Liver (tissue), 8 donors: ENCODE measurements at regions not wholly inside any gene's neighbourhood (a gene's known extent, or its start where the extent isn't known, plus 50 kb on each side); places are given as distances from the start of the nearest gene placed in this dataset.

Experiments used
- DNase-seq: peaks from one replicate; pipeline ENCODE4 v3.0.0-alpha.2; 2017; ENCODE audit warnings: low spot score
- H3K27ac ChIP-seq, 2 donors: one replicate each; pipeline ENCODE4 v1.7.0; 2013; ENCODE audit warnings: inconsistent platforms in 2 of 2, low read length in 2 of 2, control low read depth in 1 of 2, low read depth in 1 of 2, mild to moderate bottlenecking in 1 of 2
- H3K27me3 ChIP-seq, 4 donors: one replicate each; pipeline versions ENCODE4 v1.6.1 to v1.7.0; 2013; ENCODE audit warnings: low read length in 3 of 4, inconsistent platforms in 1 of 4, mild to moderate bottlenecking in 1 of 4, moderate library complexity in 1 of 4; ENCODE audit not compliant: control insufficient read depth in 4 of 4, insufficient read depth in 4 of 4
- H3K36me3 ChIP-seq, 4 donors: one replicate each; pipeline versions ENCODE4 v1.6.1 to v1.7.0; 2013; ENCODE audit warnings: low read length in 3 of 4, mild to moderate bottlenecking in 3 of 4, low read depth in 1 of 4, moderate library complexity in 1 of 4; ENCODE audit not compliant: control insufficient read depth in 4 of 4, insufficient read depth in 3 of 4
- H3K4me1 ChIP-seq, 4 donors: one replicate each; pipeline versions ENCODE4 v1.6.1 to v1.7.0; 2013; ENCODE audit warnings: low read length in 3 of 4, mild to moderate bottlenecking in 3 of 4, moderate library complexity in 1 of 4; ENCODE audit not compliant: control insufficient read depth in 4 of 4, insufficient read depth in 4 of 4
- H3K4me3 ChIP-seq, 3 donors: one replicate each; pipeline versions ENCODE4 v1.6.1 to v1.7.0; 2013; ENCODE audit warnings: low read length in 3 of 3, control low read depth in 1 of 3, low read depth in 1 of 3, mild to moderate bottlenecking in 1 of 3
- H3K9ac ChIP-seq, 2 donors: one replicate each; pipeline ENCODE4 v1.7.0; 2013; ENCODE audit warnings: low read length in 2 of 2, mild to moderate bottlenecking in 2 of 2, moderate library complexity in 2 of 2, control low read depth in 1 of 2, low read depth in 1 of 2
- H3K9me3 ChIP-seq, 4 donors: one replicate each; pipeline versions ENCODE4 v1.6.1 to v1.7.0; 2013; ENCODE audit warnings: low read length in 3 of 4; ENCODE audit not compliant: control insufficient read depth in 4 of 4
- ATF3 ChIP-seq: IDR thresholded peaks from 2 replicates; pipeline ENCODE4 v1.6.1; 2016; ENCODE audit warnings: antibody characterized with exemption
- EGR1 ChIP-seq, 2 donors: IDR thresholded peaks; 2 replicates each; pipeline ENCODE4 v1.6.1; 2016 to 2018; ENCODE audit warnings: antibody characterized with exemption in 2 of 2, low read depth in 2 of 2
- FOXA1 ChIP-seq: IDR thresholded peaks from 2 replicates; pipeline ENCODE4 v1.6.1; 2016; ENCODE audit warnings: antibody characterized with exemption
- FOXA2 ChIP-seq: IDR thresholded peaks from 2 replicates; pipeline ENCODE4 v1.6.1; 2016; ENCODE audit warnings: antibody characterized with exemption
- GABPA ChIP-seq, 2 donors: IDR thresholded peaks in 1 of 2; conservative IDR thresholded peaks in 1 of 2; 2 replicates each; pipeline ENCODE4 v1.6.1; 2016; ENCODE audit warnings: antibody characterized with exemption in 2 of 2, mild to moderate bottlenecking in 1 of 2, moderate library complexity in 1 of 2
- HNF4A ChIP-seq, 2 donors: conservative IDR thresholded peaks; 2 replicates each; pipeline ENCODE4 v1.6.1; 2016; ENCODE audit warnings: antibody characterized with exemption in 2 of 2, mild to moderate bottlenecking in 2 of 2
- HNF4G ChIP-seq: IDR thresholded peaks from 2 replicates; pipeline ENCODE4 v1.6.1; 2016; ENCODE audit warnings: antibody characterized with exemption
- JUND ChIP-seq, 2 donors: IDR thresholded peaks; 2 replicates each; pipeline ENCODE4 v1.6.1; 2016; ENCODE audit warnings: antibody characterized with exemption in 2 of 2
- NR2F2 ChIP-seq: IDR thresholded peaks from 2 replicates; pipeline ENCODE4 v1.6.1; 2016; ENCODE audit warnings: antibody characterized with exemption
- RAD21 ChIP-seq, 2 donors: IDR thresholded peaks; 2 replicates each; pipeline ENCODE4 v1.6.1; 2016; ENCODE audit warnings: antibody characterized with exemption in 2 of 2, mild to moderate bottlenecking in 2 of 2
- RXRA ChIP-seq, 2 donors: IDR thresholded peaks; 2 replicates each; pipeline ENCODE4 v1.6.1; 2017 to 2018; ENCODE audit warnings: antibody characterized with exemption in 2 of 2, mild to moderate bottlenecking in 1 of 2
- SP1 ChIP-seq: IDR thresholded peaks from 2 replicates; pipeline ENCODE4 v1.6.1; 2018; ENCODE audit warnings: antibody characterized with exemption, mild to moderate bottlenecking
- TAF1 ChIP-seq: conservative IDR thresholded peaks from 2 replicates; pipeline ENCODE4 v1.6.1; 2016; ENCODE audit warnings: antibody characterized with exemption, mild to moderate bottlenecking
- YY1 ChIP-seq: IDR thresholded peaks from 2 replicates; pipeline ENCODE4 v1.6.1; 2016; ENCODE audit warnings: antibody characterized with exemption, mild to moderate bottlenecking
- WGBS: extraction: QIAGEN DNeasy Blood & Tissue Kit; methylation state at CpG from one replicate; pipeline ENCODE4 v1.1.7; 2013; 5-methylcytosine and 5-hydroxymethylcytosine counted together
- TF ChIP-seq, protein P1 (sequence below): IDR thresholded peaks from 2 replicates; pipeline ENCODE4 v1.6.1; 2016; ENCODE audit warnings: antibody characterized with exemption, mild to moderate bottlenecking
- TF ChIP-seq, protein P2 (sequence below): fragments of 150-350 bp; IDR thresholded peaks from 2 replicates; pipeline ENCODE4 v1.5.1; 2017; ENCODE audit warnings: improper control_type of control experiment, low read depth, low read length; ENCODE audit not compliant: missing input control
- TF ChIP-seq, protein P3 (sequence below): IDR thresholded peaks from 2 replicates; pipeline ENCODE4 v1.6.1; 2016; ENCODE audit warnings: antibody characterized with exemption
- TF ChIP-seq, protein P4 (sequence below): IDR thresholded peaks from 2 replicates; pipeline ENCODE4 v1.6.1; 2016; ENCODE audit warnings: antibody characterized with exemption
- donor health status: healthy.
- donor health status: healthy.
- donor health status: healthy.
- donor health status: healthy.
- donor health status: healthy.

- no peak for TF ChIP-seq FOXA1
- TF ChIP-seq RXRA (IDR thresholded peaks at IDR 0.05), result no peak
- TF ChIP-seq, protein P1, sequence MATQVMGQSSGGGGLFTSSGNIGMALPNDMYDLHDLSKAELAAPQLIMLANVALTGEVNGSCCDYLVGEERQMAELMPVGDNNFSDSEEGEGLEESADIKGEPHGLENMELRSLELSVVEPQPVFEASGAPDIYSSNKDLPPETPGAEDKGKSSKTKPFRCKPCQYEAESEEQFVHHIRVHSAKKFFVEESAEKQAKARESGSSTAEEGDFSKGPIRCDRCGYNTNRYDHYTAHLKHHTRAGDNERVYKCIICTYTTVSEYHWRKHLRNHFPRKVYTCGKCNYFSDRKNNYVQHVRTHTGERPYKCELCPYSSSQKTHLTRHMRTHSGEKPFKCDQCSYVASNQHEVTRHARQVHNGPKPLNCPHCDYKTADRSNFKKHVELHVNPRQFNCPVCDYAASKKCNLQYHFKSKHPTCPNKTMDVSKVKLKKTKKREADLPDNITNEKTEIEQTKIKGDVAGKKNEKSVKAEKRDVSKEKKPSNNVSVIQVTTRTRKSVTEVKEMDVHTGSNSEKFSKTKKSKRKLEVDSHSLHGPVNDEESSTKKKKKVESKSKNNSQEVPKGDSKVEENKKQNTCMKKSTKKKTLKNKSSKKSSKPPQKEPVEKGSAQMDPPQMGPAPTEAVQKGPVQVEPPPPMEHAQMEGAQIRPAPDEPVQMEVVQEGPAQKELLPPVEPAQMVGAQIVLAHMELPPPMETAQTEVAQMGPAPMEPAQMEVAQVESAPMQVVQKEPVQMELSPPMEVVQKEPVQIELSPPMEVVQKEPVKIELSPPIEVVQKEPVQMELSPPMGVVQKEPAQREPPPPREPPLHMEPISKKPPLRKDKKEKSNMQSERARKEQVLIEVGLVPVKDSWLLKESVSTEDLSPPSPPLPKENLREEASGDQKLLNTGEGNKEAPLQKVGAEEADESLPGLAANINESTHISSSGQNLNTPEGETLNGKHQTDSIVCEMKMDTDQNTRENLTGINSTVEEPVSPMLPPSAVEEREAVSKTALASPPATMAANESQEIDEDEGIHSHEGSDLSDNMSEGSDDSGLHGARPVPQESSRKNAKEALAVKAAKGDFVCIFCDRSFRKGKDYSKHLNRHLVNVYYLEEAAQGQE, result no peak
- no peak for TF ChIP-seq RAD21 (IDR thresholded peaks at IDR 0.05)
- TF ChIP-seq SP1, result no peak
- no peak for TF ChIP-seq GABPA (IDR thresholded peaks at IDR 0.05 in 1 of 2, conservative IDR thresholded peaks at IDR 0.05 in 1 of 2)
- TF ChIP-seq, protein P2, sequence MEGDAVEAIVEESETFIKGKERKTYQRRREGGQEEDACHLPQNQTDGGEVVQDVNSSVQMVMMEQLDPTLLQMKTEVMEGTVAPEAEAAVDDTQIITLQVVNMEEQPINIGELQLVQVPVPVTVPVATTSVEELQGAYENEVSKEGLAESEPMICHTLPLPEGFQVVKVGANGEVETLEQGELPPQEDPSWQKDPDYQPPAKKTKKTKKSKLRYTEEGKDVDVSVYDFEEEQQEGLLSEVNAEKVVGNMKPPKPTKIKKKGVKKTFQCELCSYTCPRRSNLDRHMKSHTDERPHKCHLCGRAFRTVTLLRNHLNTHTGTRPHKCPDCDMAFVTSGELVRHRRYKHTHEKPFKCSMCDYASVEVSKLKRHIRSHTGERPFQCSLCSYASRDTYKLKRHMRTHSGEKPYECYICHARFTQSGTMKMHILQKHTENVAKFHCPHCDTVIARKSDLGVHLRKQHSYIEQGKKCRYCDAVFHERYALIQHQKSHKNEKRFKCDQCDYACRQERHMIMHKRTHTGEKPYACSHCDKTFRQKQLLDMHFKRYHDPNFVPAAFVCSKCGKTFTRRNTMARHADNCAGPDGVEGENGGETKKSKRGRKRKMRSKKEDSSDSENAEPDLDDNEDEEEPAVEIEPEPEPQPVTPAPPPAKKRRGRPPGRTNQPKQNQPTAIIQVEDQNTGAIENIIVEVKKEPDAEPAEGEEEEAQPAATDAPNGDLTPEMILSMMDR, result no peak
- TF ChIP-seq NR2F2, result no peak
- no peak for TF ChIP-seq YY1
- no peak for TF ChIP-seq HNF4G
- TF ChIP-seq FOXA2, result no peak
- no peak for TF ChIP-seq ATF3
- TF ChIP-seq TAF1, result no peak
- TF ChIP-seq, protein P3, sequence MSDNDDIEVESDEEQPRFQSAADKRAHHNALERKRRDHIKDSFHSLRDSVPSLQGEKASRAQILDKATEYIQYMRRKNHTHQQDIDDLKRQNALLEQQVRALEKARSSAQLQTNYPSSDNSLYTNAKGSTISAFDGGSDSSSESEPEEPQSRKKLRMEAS, result no peak
- TF ChIP-seq HNF4A (conservative IDR thresholded peaks at IDR 0.05), result no peak
- TF ChIP-seq, protein P4, sequence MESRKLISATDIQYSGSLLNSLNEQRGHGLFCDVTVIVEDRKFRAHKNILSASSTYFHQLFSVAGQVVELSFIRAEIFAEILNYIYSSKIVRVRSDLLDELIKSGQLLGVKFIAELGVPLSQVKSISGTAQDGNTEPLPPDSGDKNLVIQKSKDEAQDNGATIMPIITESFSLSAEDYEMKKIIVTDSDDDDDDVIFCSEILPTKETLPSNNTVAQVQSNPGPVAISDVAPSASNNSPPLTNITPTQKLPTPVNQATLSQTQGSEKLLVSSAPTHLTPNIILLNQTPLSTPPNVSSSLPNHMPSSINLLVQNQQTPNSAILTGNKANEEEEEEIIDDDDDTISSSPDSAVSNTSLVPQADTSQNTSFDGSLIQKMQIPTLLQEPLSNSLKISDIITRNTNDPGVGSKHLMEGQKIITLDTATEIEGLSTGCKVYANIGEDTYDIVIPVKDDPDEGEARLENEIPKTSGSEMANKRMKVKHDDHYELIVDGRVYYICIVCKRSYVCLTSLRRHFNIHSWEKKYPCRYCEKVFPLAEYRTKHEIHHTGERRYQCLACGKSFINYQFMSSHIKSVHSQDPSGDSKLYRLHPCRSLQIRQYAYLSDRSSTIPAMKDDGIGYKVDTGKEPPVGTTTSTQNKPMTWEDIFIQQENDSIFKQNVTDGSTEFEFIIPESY, result no peak
- no peak for TF ChIP-seq EGR1 (IDR thresholded peaks at IDR 0.05; ENCODE audit: low read depth in 2 of 2)
- no peak for TF ChIP-seq JUND (IDR thresholded peaks at IDR 0.05)
- no peaks in the 10 kb centered on the region for H3K27me3 ChIP-seq
- DNase-seq, result no peak
- H3K9ac ChIP-seq, result no peak overlapping the region
- H3K9me3 ChIP-seq, result no peaks in the 10 kb centered on the region
- 54% methylated on average over 3 of the region's 3 CpGs for WGBS
- no peak overlapping the region for H3K27ac ChIP-seq
- no peaks in the 10 kb centered on the region for H3K4me1 ChIP-seq
- no peak overlapping the region for H3K4me3 ChIP-seq
- H3K36me3 ChIP-seq, result no peaks in the 10 kb centered on the region
Measured at GRCh38 chr5:120251898-120252297, 212.2 kb upstream of the PRR16 start.

DNA sequence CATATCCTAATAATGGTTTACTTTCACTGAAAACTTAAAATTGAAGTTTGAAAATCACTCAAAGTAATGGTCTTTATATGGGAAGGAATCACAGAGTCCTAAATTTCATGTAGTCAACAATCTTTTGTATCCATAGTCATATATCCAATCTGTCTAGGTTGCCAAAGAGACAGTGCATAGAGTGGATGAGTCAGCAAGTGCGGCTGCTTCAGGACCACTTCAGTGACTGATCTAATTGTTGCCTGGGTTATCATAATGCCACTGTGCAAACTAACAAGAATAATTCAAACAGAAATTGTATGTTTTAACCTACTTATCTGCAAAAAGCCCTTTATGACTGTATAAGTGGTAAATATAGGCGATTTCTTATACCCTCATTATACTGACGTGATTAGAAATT is 211.3 kb upstream of the PRR16 start:
- 76% methylated on average over 3 of the region's 3 CpGs for WGBS
- H3K9me3 ChIP-seq, result no peaks in the 10 kb centered on the region
- H3K4me3 ChIP-seq, result no peak overlapping the region
- H3K27me3 ChIP-seq, result no peaks in the 10 kb centered on the region
- H3K9ac ChIP-seq, result no peak overlapping the region
- no peaks in the 10 kb centered on the region for H3K36me3 ChIP-seq
- H3K4me1 ChIP-seq, result no peaks in the 10 kb centered on the region
- no peak for TF ChIP-seq RXRA (IDR thresholded peaks at IDR 0.05)
- TF ChIP-seq, protein P1, result no peak
- TF ChIP-seq RAD21 (IDR thresholded peaks at IDR 0.05), result no peak
- TF ChIP-seq, protein P3, result no peak
- no peak for TF ChIP-seq HNF4G
- TF ChIP-seq, protein P4, result no peak
- TF ChIP-seq FOXA1, result no peak
- no peak for TF ChIP-seq SP1
- TF ChIP-seq NR2F2, result no peak
- no peak overlapping the region for H3K27ac ChIP-seq
- DNase-seq, result no peak
